ENCODE measurements at regions not wholly inside any gene's neighbourhood (a gene's known extent, or its start where the extent isn't known, plus 50 kb on each side); places are given as distances from the start of the nearest gene placed in this dataset.

- TF ChIP-seq CTCF (IDR thresholded peaks at IDR 0.05) (no peak), POLR2A (IDR thresholded peaks at IDR 0.05) (no peak)
Measured at GRCh38 chrX:39823854-39824253, 273.9 kb downstream of the BCOR start.

Data from uterus (tissue), 2 donors.